GM06990 (cell line): ENCODE measurements at regions not wholly inside any gene's neighbourhood (a gene's known extent, or its start where the extent isn't known, plus 50 kb on each side); places are given as distances from the start of the nearest gene placed in this dataset.

Experiments
- DNase-seq: peaks from one replicate; pipeline ENCODE4 v3.0.0-alpha.2; 2011; ENCODE audit not compliant: insufficient read length; ENCODE audit errors: extremely low read depth
- H3K27me3 ChIP-seq: replicated peaks from 2 replicates; pipeline ENCODE4 v1.6.0; 2011; ENCODE audit warnings: low read length; ENCODE audit not compliant: control insufficient read depth, insufficient read depth
- H3K36me3 ChIP-seq: 2 replicates; pipeline ENCODE4 v1.5.1; 2011; ENCODE audit warnings: low read length; ENCODE audit not compliant: control insufficient read depth, insufficient read depth
- H3K4me3 ChIP-seq: replicated peaks from 2 replicates; pipeline ENCODE4 v1.5.1; 2011; ENCODE audit warnings: low read depth, mild to moderate bottlenecking, control low read depth, low read length
- CTCF ChIP-seq: IDR thresholded peaks from 2 replicates; pipeline ENCODE4 v1.5.1; 2011; ENCODE audit warnings: low read length, control low read depth, mild to moderate bottlenecking, inconsistent platforms; ENCODE audit not compliant: insufficient read depth, poor library complexity, severe bottlenecking

- no peaks in the 10 kb centered on the region for H3K27me3 ChIP-seq
- H3K36me3 ChIP-seq, result no peaks in the 10 kb centered on the region
- H3K4me3 ChIP-seq, result no peak overlapping the region
- TF ChIP-seq CTCF, result no peak
- DNase-seq, result no peak
Measured at GRCh38 chr6:105537981-105538578, 135.2 kb upstream of the PREP start.

DNA sequence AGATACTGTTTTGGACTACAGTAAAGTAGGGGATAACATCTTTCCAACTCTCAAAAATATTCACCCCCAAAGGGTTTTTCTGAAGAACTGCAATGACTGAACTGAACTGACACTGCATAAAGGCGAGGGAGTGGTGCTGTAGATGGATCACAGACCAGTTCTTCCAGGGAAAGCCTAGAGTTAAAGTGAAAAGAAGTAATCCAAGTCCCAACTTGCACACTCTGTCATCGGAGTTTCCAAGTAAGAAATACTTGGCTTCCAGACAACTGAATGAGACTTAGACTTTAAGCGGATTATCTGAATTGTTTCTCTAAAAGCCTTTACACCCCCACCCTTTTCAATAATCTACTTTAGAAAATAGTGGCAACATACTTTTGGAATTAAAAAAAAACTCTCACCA lies 134.1 kb upstream of the PREP start:
- no peaks in the 10 kb centered on the region for H3K36me3 ChIP-seq
- H3K4me3 ChIP-seq, result no peak overlapping the region
- H3K27me3 ChIP-seq, result no peaks in the 10 kb centered on the region
- no peak for TF ChIP-seq CTCF
- no peak for DNase-seq

GRCh38 chr6:105533301-105533700 lies 130.4 kb upstream of the PREP start:
- no peak overlapping the region for H3K4me3 ChIP-seq
- no peak for DNase-seq
- H3K36me3 ChIP-seq, result no peaks in the 10 kb centered on the region
- TF ChIP-seq CTCF, result no peak
- no peaks in the 10 kb centered on the region for H3K27me3 ChIP-seq

- H3K36me3 ChIP-seq, result no peaks in the 10 kb centered on the region
- DNase-seq, result no peak
- H3K27me3 ChIP-seq, result no peaks in the 10 kb centered on the region
- H3K4me3 ChIP-seq, result no peak overlapping the region
- no peak for TF ChIP-seq CTCF
Measured at GRCh38 chr6:105526225-105526872, 123.5 kb upstream of the PREP start.

- no peaks in the 10 kb centered on the region for H3K36me3 ChIP-seq
- TF ChIP-seq CTCF, result no peak
- no peak for DNase-seq
- H3K4me3 ChIP-seq, result no peak overlapping the region
- no peaks in the 10 kb centered on the region for H3K27me3 ChIP-seq
Measured at GRCh38 chr6:105522626-105523322, 119.9 kb upstream of the PREP start.
